ENCODE measurements at regions not wholly inside any gene's neighbourhood (a gene's known extent, or its start where the extent isn't known, plus 50 kb on each side); places are given as distances from the start of the nearest gene placed in this dataset.

DNA sequence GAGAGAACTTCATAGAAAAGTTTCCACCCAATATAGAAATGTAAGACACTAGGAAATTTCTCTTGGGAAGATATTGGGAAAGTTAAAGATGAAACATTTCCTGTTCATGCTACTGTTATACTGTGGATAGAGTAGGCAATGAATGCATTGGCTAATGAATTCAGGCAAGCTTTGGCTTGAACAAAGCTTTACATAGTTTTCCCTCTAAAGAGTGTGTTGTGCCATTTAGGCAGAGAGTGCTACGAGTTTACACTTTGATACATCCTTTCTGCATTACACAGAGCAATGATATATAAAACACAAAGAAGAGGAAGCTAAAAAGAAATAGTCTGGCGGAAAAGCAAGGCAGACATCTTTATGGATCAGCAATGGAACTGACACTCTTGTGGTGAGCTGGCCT lies 125.9 kb upstream of the SHH start:
- TF ChIP-seq TAF1 (IDR thresholded peaks at IDR 0.05; ENCODE audit: low read depth, low read length) (no peak), SPI1 (IDR thresholded peaks at IDR 0.05; ENCODE audit: low read depth, low read length) (no peak), POLR2AphosphoS5 (IDR thresholded peaks at IDR 0.05; ENCODE audit: low read depth, low read length) (no peak)
